ENCODE measurements at regions not wholly inside any gene's neighbourhood (a gene's known extent, or its start where the extent isn't known, plus 50 kb on each side); places are given as distances from the start of the nearest gene placed in this dataset.

DNA sequence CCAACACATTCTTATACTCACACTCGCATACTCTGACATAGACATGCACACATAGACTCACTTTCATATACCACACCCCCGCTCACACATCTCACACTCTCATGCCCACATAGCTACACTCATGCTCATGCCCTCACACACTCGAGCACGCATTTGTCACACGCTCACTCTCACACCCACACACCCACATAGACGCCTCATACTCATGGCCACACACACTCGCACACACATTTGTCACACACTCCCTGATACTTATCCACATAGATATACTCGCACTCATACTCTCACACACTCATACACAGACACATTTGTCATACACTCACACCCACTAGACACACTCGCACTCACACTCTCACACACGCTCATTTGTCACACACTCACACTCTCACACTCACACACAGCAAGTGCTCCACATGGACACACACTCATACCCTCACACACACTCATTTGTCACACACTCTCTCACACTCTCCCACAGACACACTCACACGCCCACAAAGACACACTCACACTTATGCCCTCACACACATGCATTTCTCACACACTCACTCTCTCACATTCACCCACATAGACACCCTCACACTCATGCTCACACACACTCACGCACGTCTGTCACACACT lies 50.9 kb downstream of the TNP1 start:
- Histone ChIP-seq H3K27me3 (replicated peaks; ENCODE audit: insufficient read depth) (no peaks in the 10 kb centered on the region), H3K4me3 (no peak overlapping the region), H3K4me1 (replicated peaks) (no peaks in the 10 kb centered on the region), H3K27ac (no peak overlapping the region), H3K36me3 (no peaks in the 10 kb centered on the region), H3K9me3 (no peaks in the 10 kb centered on the region)
- intact Hi-C loops (cut with DNase I) = no loop called here
- DNase-seq (ENCODE audit: low spot score) = no peak
- TF ChIP-seq, protein P1, sequence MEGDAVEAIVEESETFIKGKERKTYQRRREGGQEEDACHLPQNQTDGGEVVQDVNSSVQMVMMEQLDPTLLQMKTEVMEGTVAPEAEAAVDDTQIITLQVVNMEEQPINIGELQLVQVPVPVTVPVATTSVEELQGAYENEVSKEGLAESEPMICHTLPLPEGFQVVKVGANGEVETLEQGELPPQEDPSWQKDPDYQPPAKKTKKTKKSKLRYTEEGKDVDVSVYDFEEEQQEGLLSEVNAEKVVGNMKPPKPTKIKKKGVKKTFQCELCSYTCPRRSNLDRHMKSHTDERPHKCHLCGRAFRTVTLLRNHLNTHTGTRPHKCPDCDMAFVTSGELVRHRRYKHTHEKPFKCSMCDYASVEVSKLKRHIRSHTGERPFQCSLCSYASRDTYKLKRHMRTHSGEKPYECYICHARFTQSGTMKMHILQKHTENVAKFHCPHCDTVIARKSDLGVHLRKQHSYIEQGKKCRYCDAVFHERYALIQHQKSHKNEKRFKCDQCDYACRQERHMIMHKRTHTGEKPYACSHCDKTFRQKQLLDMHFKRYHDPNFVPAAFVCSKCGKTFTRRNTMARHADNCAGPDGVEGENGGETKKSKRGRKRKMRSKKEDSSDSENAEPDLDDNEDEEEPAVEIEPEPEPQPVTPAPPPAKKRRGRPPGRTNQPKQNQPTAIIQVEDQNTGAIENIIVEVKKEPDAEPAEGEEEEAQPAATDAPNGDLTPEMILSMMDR (IDR thresholded peaks at IDR 0.05) = no peak
- TF ChIP-seq POLR2A (IDR thresholded peaks at IDR 0.05) (no peak), POLR2AphosphoS5 (IDR thresholded peaks at IDR 0.05) (no peak)
- WGBS = 89% methylated on average over 13 of the region's 13 CpGs

DNA sequence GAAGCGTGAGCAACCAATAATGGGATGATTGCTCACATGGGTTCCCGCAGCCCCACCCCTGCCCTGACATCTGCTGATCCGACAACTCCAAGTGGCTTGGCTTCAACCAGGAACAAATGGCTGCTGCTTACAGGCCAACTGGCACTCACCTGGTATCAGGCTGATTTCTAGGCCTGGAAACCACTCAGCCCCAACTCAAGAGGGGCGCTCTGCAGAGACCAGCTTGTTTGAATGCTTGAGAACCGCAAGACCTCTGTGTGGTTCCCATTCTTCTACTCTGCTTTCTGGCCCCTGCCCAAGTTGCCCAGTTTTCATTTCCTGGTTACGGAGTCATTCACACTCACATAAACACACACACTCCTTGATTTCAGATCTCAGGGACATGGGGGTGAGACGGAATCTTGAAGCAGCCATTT lies 52.0 kb downstream of the TNP1 start:
- no peak for TF ChIP-seq POLR2A (IDR thresholded peaks at IDR 0.05)
- TF ChIP-seq, protein P1 (IDR thresholded peaks at IDR 0.05) = no peak
- TF ChIP-seq POLR2AphosphoS5 (IDR thresholded peaks at IDR 0.05) = no peak
- H3K4me1 ChIP-seq (replicated peaks) = no peaks in the 10 kb centered on the region
- intact Hi-C loops (cut with DNase I) = no loop called here
- WGBS = 72% methylated on average over 7 of the region's 7 CpGs
- H3K9me3 ChIP-seq = no peaks in the 10 kb centered on the region
- DNase-seq (ENCODE audit: low spot score) = no peak
- H3K4me3 ChIP-seq = no peak overlapping the region
- H3K27ac ChIP-seq = no peak overlapping the region
- H3K27me3 ChIP-seq (replicated peaks; ENCODE audit: insufficient read depth) = no peaks in the 10 kb centered on the region
- no peaks in the 10 kb centered on the region for H3K36me3 ChIP-seq

DNA sequence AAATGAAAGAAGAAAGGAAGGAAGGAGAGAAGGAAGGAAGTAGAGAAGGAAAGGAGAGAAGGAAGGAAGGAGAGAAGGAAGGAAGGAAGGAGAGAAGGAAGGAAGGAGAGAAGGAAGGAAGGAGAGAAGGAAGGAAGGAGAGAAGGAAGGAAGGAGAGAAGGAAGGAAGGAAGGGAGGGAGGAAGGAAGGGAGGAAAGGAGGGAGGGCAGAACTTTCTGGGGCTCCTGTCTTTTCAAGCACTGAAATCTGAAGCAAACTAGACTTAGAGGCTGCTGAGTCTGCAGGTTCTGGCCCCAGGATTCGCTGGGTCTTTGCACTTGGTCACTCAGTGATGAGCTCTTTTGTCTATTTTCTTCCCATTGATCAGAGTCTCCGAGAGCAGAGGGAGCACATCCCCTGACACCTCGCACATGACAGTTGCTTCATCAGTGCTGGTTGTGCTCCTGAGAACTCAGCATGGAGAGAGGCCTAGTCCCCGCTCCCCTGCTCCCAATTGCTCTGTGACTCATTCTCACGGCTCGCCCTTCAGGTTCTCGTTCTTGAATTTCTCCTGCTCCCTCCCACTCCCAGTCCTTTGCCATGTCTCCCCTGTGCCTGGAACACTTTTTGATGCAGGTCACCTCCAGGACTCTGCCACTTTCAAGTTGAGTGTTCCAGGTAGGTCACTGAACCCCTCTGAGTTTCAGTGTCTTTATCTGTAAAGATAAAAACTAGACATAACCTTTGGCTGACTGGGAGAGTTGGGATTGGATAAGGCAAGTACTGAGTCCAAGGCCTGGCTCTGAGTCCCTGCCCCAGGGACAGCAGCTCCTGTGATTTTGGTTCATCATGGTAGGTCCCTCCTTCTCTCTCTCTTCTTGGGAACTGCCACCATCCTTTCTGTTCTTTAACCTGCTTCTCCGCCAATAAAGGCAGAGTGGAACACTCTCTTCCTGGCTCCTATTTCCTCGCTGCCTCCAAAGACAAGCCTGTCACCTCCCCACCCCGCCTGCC lies 55.2 kb downstream of the TNP1 start:
- Histone ChIP-seq H3K9me3 (no peaks in the 10 kb centered on the region), H3K36me3 (no peaks in the 10 kb centered on the region), H3K4me3 (no peak overlapping the region), H3K4me1 (replicated peaks) (no peaks in the 10 kb centered on the region), H3K27ac (no peak overlapping the region), H3K27me3 (replicated peaks; ENCODE audit: insufficient read depth) (no peaks in the 10 kb centered on the region)
- WGBS = 76% methylated on average over 10 of the region's 10 CpGs
- no peak for TF ChIP-seq POLR2AphosphoS5 (IDR thresholded peaks at IDR 0.05)
- no peak for TF ChIP-seq POLR2A (IDR thresholded peaks at IDR 0.05)
- TF ChIP-seq, protein P1 (IDR thresholded peaks at IDR 0.05) = no peak
- intact Hi-C loops (cut with DNase I) = no loop called here
- no peak for DNase-seq (ENCODE audit: low spot score)

DNA sequence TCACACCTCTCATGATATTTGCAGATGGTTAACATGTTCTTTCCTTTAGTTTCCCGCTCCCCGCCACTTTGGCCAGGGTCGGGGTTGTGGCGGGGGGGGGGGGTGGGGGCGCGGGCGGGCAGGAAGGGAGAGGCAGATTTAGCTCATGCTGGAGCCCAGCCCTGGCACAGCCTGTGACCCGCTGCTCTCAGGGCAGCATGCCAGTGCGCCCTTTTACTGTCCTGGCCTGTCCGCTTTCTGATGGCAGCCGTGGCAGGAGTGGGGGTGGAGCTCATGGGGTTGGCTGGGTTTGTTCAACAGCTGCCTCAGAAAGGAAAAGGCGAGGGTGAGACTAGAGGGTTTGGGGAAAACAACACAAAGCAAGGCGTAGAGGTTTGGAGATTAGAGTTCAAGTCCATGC lies 56.1 kb downstream of the TNP1 start:
- TF ChIP-seq POLR2AphosphoS5 (IDR thresholded peaks at IDR 0.05) (no peak), POLR2A (IDR thresholded peaks at IDR 0.05) (no peak)
- TF ChIP-seq, protein P1 (IDR thresholded peaks at IDR 0.05) = no peak
- H3K27ac ChIP-seq = no peak overlapping the region
- no peak overlapping the region for H3K4me3 ChIP-seq
- no peaks in the 10 kb centered on the region for H3K27me3 ChIP-seq (replicated peaks; ENCODE audit: insufficient read depth)
- H3K9me3 ChIP-seq = no peaks in the 10 kb centered on the region
- DNase-seq (ENCODE audit: low spot score) = no peak
- 46% methylated on average over 12 of the region's 13 CpGs for WGBS
- H3K36me3 ChIP-seq = no peaks in the 10 kb centered on the region
- intact Hi-C loops (cut with DNase I) = no loop called here
- H3K4me1 ChIP-seq (replicated peaks) = no peaks in the 10 kb centered on the region

Measured in prostate gland (tissue), 2 donors.